HG02588 (cell line): ENCODE measurements at regions not wholly inside any gene's neighbourhood (a gene's known extent, or its start where the extent isn't known, plus 50 kb on each side); places are given as distances from the start of the nearest gene placed in this dataset.
"Not testable (repeated sequence)": the region's sequence is repeated elsewhere in the genome, so short reads cannot be mapped to it uniquely, and the experiment has no call there.

Experiments used
- ATAC-seq: cut with Tn5 transposase; IDR thresholded peaks from one replicate; pipeline ENCODE4 v1.9.1; 2021; ENCODE audit warnings: mild to moderate bottlenecking, moderate library complexity; ENCODE audit not compliant: unreplicated experiment

DNA sequence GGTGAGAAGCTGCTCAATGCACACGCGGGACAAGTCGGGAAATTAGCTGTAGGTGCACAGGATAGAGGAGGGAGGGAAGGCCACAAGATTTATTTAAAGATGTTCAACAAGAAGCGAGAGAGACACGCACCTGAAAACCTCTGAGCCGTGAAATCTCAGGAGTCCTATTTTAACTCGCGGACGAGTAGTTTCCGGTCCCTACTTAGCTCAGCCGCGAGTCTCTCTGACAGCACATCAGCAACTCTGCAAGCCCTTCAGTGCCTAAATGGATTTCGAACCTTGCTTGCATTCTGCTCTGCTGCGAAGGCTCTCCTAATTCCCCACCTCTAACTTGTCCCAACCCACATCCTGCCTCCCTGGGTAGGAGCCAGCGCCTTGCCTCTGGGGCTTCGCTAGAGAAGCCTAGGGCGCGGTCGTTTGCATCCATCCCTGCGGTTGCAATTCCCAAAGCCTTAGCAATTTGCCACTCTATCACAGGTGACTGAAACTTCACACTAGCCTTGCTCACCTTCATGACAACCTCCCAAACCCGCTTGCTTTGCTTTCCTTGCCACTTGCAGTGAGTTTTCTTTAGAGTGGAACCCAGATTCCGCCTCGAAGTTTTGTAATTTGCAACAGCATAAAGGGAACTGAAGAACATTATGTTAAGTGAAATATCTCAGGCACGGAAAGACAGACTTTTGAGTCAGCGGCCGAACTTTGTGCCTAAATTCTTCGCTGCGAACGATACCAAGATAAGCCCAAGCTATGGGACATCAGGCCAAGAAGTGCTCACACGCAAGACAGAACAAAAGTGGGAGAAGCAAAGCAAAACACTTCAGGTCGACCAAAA lies 202.8 kb downstream of the KDM5D start:
- ATAC-seq = peak; percentile 95

DNA sequence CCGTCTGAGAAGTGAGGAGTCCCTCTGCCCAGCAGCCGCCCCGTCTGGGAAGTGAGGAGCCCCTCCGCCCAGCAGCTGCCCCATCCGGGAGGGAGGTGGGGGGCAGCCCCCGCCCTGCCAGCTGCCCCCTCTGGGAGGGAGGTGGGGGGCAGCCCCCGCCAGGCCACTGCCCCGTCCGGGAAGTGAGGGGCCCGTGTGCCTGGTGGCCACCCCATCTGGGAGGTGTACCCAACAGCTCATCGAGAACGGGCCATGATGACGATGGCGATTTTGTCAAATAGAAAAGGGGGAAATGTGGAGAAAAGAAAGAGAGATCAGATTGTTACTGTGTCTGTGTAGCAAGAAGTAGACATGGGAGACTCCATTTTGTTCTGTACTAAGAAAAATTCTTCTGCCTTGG lies 208.8 kb downstream of the KDM5D start:
- not testable (repeated sequence) for ATAC-seq

DNA sequence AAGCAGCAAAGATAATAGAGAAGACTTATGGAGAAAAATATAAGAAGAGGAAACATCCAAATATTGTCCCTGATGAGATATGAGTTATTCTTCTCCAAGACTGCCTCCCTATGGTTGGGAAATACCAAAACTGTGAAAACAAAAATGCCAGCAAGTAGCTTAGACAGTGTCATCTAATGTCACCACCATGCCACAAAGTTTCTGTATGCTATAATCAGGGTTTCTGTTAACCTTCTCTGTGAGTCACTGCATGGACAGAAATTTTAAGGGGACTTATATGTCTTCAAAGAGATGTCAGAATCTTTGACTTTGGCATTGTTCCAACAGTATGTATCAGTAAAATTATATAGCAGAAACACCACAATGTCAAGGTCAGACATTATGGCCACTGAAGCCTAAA lies 222.6 kb downstream of the KDM5D start:
- no peak for ATAC-seq

DNA sequence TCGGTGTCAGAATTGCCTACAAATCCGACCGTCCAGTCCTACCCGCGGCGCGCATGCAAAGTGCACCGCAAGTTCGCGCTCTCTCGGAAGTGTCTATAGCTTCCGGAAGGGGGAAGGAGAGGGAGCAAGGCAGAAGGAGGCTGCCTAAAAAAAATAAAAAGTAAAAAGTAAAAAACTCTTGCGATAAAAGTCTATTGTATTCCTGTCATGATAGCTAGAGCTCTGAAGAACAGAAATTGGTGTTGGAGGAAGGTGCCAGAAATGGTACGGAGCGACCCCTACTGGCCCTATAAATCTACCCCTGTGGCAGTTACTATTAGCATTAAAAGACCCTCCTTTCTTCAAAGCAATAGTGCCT lies 241.5 kb downstream of the KDM5D start:
- no peak for ATAC-seq

DNA sequence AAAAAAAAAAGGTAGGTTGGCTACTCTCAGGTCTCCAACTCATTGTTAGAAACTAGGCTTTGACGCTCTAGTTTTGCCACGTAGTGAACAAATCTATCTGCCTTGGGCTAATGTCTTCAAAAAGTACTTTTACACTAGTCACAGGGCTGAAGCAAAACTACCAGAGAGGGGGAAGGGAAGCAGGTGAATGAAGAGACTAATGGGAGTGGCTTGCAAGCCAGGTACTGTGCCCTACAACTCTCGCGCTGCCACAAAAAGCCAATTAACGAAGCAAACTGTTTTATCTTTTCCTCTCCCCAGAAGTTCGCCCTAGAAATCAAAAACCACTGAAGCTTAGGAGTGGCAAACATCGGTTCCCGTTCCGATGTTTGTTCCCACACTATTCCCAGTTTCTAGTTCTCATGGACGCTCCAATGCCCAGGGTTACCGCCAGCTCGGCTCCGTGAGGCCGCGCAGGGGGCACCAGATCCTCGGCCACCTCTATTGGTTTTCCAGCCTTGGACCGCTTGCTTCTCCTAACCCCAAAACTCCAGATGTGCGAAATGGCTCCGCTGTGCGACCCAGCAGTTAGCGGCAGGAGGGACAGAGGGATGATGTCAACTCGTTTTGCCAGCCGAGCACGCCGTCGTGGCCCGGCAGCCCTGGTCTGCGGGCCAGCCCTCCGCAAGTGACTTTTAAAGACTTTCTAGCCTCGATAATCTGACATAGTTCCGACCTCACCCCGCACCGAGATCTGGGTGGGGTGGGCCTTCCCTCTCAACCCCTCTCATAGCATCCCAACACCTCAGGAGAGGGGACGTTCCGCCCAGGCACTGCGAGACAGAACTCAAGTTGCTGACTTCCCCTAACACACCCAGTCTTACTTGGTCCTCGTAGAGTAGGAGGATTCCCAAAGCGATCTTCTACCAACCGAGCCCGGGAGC lies 242.1 kb downstream of the KDM5D start:
- ATAC-seq = no peak

DNA sequence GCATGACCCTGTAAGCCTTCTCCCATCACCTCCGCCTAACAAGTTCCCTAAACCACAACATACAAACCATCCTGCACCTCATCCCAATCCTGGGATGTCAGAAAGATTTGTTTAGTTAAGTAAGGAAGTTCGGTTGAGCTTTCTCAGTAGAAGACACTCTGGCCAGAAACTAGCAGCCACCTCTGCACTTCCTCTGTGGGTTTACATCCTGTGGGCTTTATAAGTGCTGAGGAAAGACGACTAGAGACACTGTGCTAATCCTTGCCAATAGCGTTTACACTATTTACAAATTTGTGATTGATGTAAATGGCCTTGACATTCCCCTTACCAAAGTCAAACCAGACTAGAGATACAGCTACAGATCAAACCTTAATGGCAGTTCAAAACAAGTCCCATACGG lies 246.0 kb downstream of the KDM5D start:
- ATAC-seq = no peak

DNA sequence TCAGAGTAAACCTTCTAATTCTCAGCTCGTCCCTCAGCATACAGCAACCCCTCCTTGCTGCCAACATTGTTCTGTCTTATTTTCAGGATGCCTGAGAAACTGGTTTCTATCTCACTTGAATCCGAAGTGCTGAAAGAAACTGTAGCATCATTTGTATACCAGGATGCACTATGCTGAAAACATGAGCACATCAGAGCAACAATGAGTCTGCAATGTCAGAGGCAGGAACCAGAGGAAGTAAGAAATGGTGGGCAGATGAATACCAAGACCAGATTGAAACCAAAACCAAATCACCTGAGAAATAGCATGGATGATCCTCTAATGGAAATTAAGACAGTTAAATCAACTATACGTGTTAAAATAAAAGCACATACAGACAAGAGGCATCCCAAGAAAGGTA lies 257.0 kb downstream of the KDM5D start:
- ATAC-seq = no peak

DNA sequence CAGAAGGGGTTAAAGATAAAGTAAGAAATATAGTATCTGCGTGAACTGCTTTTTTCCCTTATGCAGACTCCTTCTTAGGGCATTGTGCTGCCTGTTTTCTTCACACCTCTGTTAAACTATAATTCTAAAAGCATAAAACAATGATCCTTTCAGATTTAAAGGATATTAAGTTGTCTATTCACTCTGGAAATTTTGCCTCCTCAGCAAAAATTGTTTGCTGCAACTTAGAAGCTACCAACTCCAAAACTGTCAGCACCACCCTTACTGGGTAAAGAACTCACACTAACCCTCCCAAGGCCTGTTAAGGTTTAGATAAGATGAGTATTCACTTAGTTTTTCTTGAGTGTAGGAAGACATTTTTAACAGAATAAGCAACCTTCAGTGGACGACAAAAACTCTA lies 259.5 kb downstream of the KDM5D start:
- ATAC-seq = no peak

DNA sequence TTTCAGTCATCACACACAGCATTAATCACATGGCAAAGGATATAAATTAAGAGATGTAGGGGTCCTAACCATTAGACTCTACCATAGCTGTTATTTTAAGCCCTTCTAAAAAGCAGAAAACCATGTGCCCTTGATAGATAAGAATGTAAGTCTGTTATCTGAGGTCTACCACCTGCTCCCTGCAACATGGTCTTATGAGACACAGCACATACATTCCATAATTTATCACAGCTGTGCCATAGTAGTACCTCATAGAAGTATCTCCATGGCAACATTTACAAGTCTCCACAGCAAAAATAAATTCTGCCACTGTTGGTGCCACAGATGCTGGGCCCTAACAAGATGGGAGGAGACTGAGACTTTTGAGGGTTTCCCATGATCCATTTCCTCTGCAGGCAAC lies 265.4 kb downstream of the KDM5D start:
- no peak for ATAC-seq

DNA sequence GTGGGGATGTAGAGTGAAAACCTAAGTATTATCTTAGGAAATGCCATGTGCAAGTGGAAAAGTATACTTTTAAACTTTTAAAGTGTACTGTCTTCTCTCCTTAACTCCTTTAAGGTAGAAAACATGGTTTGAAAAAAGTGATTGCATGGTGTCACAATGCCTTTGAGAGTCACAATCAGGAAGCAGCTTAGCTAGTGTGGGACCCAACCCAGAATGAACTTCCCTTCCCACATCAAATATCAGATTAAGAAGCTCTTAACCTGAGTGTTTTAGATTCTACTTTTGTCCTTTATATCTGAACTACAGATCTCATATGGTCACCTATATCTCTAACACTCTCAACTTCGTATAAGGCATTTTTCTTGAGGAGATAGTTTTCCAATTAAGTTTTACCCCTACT lies 266.6 kb downstream of the KDM5D start:
- no peak for ATAC-seq

DNA sequence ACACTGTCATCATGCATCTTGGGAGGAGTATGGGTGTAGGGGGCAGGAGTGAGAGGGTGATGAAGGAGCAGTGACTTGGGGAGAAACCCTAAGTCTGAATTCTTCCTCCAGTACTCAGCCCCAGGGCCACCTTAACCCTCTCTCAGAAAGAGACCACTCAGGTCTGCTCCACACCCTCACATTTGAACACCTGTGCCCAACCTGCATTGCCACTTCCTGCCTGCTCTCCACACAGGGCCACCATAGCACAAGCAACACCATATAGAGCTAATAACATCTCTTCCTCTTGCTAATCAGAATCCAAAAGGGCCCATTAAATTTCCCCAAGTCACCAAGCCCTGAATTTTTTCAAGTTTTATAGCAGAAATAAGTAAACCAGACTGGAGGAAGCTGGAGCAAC lies 278.7 kb downstream of the KDM5D start:
- ATAC-seq = no peak

DNA sequence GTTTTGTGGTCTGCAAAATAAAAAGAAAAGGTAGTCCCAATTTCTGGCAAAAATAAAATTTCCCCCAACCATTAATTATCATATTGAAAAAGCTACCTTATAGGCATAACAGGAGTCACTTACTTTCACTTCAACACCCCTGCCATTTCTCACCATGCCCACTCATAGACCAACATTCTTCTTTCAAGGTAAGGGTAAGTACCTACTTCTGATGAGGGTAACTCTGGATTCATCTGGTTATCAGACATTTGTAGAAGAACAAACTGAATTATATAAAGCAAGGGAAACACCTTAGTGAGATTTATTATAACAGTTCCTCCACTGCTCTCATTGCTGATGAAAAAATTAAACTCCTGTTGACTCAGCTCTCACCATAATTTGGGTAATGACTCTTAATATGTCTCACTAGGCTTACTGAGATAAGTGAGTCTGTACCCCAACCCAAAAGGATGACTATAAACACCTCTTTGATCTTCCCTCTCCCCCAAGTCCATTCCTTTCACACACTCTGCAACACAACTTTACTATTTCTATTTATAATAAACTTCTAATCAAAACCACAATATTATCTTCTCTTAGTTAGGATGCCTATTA lies 287.6 kb downstream of the KDM5D start:
- ATAC-seq = no peak

DNA sequence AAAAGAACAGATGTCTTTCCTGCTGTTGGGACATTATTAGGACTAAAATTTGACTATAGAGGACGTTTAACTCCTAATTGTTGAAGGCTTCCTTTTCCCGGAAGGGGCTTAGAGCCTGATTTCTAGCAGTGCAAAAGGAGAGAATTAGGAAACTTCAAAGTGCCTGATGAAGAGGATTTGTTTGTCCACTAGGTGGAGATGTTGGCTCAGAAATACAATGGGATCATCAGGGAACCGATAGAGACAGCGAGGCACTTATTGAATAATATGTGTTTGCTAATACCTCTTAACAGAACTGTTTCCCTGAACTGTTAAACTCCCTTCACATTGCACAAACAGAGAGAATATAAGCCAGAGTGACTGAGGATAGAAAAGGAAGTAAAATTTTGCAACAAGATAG lies 311.5 kb downstream of the KDM5D start:
- ATAC-seq = no peak

DNA sequence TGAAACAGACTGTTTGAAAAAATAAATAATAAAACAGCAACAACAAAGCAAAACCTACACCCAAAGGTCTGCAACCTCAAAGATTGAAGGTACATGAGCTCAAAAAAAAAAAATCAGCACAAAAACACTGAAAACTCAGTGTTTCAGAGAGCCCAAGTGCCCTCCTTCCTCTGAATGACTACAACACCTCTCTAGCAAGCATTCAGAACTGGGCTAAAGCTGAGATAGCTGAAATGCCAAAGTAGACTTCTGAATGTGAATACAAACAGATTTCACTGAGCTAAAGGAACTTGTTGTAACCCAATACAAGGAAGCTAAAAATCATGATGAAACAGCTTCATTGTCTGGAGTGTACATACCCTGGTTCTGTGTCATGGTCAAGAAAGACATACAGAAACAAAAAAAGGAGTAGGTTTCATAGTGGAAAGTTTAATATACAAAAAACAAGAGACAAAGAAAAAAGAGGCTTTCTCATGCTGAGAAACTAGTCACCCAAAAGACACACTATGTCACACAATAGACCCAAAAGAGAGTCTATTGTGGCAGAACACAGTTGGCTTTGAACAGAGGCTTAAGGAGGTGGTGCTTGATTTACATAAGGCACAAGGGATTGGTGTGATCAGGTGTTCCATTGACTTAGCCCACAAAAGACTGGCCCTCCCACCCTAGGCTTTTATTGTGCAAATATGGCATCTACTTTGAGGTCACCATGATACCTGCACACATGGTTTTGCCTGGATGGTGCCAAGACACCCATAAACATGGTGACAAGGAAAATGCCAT lies 316.6 kb downstream of the KDM5D start:
- no peak for ATAC-seq

DNA sequence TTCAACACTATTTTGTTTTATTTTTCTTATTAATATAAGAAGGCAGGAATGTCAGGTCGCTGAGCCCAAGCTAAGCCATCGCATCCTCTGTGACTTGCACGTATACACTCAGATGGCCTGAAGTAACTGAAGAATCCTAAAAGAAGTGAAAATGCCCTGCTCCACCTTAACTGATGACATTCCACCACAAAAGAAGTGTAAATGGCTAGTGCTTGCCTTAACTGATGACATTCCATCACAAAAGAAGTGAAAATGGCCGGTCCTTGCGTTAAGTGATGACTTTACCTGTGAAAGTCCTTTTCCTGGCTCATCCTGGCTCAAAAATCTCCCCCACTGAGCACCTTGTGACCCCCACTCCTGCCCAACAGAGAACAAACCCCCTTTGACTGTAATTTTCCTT lies 317.3 kb downstream of the KDM5D start:
- not testable (repeated sequence) for ATAC-seq

DNA sequence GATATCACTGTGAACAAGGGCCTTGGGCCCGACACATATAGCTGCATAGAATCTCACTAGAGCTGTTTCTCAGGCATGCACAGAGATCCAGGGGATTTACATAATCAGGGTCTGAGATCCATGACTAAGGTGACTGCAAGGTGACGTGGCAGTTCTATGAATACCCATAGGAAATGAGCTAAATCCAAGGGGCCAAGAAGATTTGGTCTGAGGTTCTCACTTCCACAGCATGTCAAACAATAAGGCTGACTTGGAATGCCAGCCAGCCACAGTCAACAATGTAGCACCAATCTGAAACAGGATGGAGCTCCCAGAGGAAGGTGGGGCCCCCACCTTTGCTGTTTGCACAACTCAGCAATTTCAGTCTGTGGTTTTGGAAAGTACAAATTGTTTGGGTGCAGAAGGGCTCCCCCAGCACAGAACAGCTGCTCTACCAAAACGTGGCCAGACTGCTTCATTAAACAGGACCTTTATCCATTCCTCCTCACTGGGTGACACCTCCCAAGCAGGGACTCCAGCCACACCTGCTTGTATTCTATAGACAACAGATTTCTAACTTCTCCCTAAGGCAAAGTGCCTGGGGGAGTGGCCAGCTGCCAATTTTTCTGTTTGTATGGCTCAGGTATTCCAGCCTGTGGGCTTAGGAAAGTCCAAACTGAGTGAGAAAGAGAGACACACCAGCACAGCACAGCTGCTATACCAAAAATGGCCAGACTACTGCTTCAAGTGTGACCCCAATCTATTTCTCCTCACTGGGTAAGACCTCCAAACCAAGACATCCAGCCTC lies 333.4 kb downstream of the KDM5D start:
- no peak for ATAC-seq

DNA sequence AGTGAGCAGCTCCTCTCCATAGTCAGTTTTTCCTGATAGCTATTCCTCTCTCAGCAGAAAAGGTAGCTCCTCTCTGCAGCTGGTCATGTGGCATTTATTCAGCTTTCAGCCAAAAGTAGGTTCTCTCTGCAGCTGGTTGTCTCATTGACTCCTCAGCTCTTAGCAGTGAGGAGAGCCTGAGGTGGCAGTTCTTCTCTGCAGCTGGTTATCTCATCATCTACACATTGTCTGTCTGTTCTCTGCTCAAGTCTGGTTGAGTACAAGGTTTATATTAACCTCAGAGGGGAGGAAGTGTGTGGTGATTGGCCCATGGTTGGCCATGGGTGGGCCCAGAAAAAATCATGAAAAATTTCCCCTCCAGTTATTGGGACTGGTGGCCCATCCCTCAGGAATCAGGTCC lies 338.3 kb downstream of the KDM5D start:
- no peak for ATAC-seq

DNA sequence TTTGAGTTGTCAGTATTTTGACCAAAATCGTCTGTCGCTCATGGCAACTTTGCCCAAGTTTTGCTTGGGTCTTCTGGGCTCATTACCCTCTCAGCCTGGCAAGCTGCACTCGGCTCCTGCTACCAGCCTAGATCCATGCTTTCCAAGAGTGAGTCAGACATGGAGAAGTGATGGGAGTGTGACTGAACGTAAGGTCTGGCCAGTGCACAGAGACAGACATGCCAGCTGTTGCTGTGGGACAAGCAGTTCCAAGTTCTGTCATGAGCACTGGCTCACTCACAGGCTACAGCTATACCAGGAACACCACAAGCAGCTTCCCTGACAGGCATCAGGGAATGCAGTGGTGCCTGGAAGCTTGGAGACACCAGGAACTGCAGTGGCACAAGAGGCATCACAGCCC lies 338.9 kb downstream of the KDM5D start:
- ATAC-seq = no peak

DNA sequence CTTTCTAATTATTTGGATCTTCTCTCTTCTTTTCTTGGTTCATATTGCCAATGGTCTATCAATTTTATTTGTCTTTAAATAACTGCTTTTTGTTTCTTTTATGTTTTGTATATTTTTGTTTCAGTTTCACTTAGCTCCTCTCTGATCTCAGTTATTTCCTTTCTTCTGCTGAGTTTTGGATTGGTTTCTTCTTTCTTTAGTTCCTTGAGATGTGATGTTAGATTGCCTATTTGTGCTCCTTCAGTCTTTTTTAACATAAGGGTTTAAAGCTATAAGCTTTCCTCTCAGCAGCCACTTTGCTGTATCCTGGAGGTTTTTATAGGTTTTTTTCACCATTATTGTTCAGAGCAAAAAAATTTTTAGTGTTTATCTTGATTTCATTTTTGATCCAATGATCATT lies 351.6 kb downstream of the KDM5D start:
- ATAC-seq = no peak

DNA sequence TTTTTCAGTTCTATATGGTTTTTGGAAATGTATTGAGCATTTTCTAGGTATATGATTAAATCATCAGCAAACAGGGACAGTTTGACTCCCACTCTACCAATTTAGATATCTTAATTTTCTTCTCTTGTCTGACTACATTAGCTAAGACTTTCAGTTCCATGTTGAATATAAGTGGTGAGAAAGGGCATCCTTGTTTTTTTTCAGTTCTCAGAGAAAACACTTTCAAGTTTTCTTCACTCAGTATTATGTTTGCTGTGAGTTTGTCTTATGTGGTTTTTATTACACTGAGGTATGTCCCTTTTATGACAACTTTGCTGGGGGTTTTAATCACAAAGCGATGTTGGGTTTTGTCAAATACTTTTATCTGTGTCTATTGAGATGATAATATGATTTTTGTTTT lies 352.6 kb downstream of the KDM5D start:
- ATAC-seq = no peak
